ENCODE measurements at regions not wholly inside any gene's neighbourhood (a gene's known extent, or its start where the extent isn't known, plus 50 kb on each side); places are given as distances from the start of the nearest gene placed in this dataset.

GRCh38 chr16:66291833-66292232 is 74.7 kb upstream of the CDH5 start (continued):
- TF ChIP-seq EZH2 (IDR thresholded peaks at IDR 0.05) = no peak
- no peak for TF ChIP-seq CBX3 (IDR thresholded peaks at IDR 0.05; ENCODE audit: low read depth)
- TF ChIP-seq TCF7L2 (IDR thresholded peaks at IDR 0.05; ENCODE audit: borderline replicate concordance, extremely low read depth, insufficient read depth, insufficient read length) = no peak

- CTCF ChIA-PET = no interaction called here
- TF ChIP-seq EZH2 (IDR thresholded peaks at IDR 0.05) (no peak), SRF (IDR thresholded peaks at IDR 0.05; ENCODE audit: low read depth) (no peak), EZH2phosphoT487 (IDR thresholded peaks at IDR 0.05; ENCODE audit: borderline replicate concordance) (no peak), JUND (IDR thresholded peaks at IDR 0.05) (no peak), POLR2AphosphoS5 (IDR thresholded peaks at IDR 0.05; ENCODE audit: low read depth, low read length) (no peak), MAX (IDR thresholded peaks at IDR 0.05) (no peak), ZFX (IDR thresholded peaks at IDR 0.05) (no peak)
Measured at GRCh38 chr16:66290431-66290830, 76.1 kb upstream of the CDH5 start.

GRCh38 chr16:66289986-66290385 is 76.5 kb upstream of the CDH5 start:
- Histone ChIP-seq H3K9me3 (ENCODE audit: control insufficient read depth in 1 of 2, insufficient read depth in 1 of 2, low read depth in 1 of 2, low read length in 2 of 2) (no peaks in the 10 kb centered on the region), H4K20me1 (ENCODE audit: insufficient read depth) (no peaks in the 10 kb centered on the region), H3K27me3 (ENCODE audit: insufficient read depth, low read length) (peaks cover 27% of the 10 kb centered on the region), H3K79me2 (ENCODE audit: insufficient read depth, low read length) (no peaks in the 10 kb centered on the region), H3K36me3 (ENCODE audit: control insufficient read depth in 1 of 2, insufficient read depth in 2 of 2, low read length in 2 of 2) (no peaks in the 10 kb centered on the region), H3K9ac (ENCODE audit: low read length) (no peak overlapping the region), H3K4me1 (ENCODE audit: control insufficient read depth in 1 of 2, insufficient read depth in 2 of 2, low read length in 2 of 2) (no peaks in the 10 kb centered on the region), H2AFZ (ENCODE audit: low read depth, low read length, poor library complexity, severe bottlenecking) (no peak overlapping the region), H3K4me2 (ENCODE audit: low read length) (no peak overlapping the region), H3K9me2 (ENCODE audit: insufficient read depth) (no peaks in the 10 kb centered on the region), H3K27ac (ENCODE audit: low read depth, low read length) (no peak overlapping the region), H3K4me3 (replicated peaks in 1 of 2; ENCODE audit: low read depth in 1 of 2, low read length in 2 of 2) (no peak overlapping the region)
- ATAC-seq (no peak), DNase-seq (ENCODE audit: low read depth, low spot score) (no peak)
- ChIA-PET POLR2A (no interaction called here), RAD21 (ENCODE audit: low non-redundant PET in 1 of 2, low total read pairs in 2 of 2, uncharacterized antibody in 2 of 2, unreplicated experiment in 2 of 2) (no interaction called here), CTCF (no interaction called here)
- BruUV-seq (replicated peaks) = no TSS peak
- no peak for TF ChIP-seq ELF1 (IDR thresholded peaks at IDR 0.05; ENCODE audit: borderline replicate concordance, low read depth)
- intact Hi-C loops (cut with micrococcal nuclease) = no loop called here

More at GRCh38 chr16:66290431-66290830, 76.1 kb upstream of the CDH5 start:
- no peak overlapping the region for H3K27ac ChIP-seq (ENCODE audit: low read depth, low read length)
- no peak for DNase-seq (ENCODE audit: low read depth, low spot score)
- no peaks in the 10 kb centered on the region for H3K9me2 ChIP-seq (ENCODE audit: insufficient read depth)
- RAD21 ChIA-PET (ENCODE audit: low non-redundant PET in 1 of 2, low total read pairs in 2 of 2, uncharacterized antibody in 2 of 2, unreplicated experiment in 2 of 2) = no interaction called here
- H3K79me2 ChIP-seq (ENCODE audit: insufficient read depth, low read length) = no peaks in the 10 kb centered on the region
- H3K4me3 ChIP-seq (replicated peaks in 1 of 2; ENCODE audit: low read depth in 1 of 2, low read length in 2 of 2) = no peak overlapping the region
- H3K9me3 ChIP-seq (ENCODE audit: control insufficient read depth in 1 of 2, insufficient read depth in 1 of 2, low read depth in 1 of 2, low read length in 2 of 2) = no peaks in the 10 kb centered on the region
- no peak overlapping the region for H3K4me2 ChIP-seq (ENCODE audit: low read length)
- POLR2A ChIA-PET = no interaction called here
- no peaks in the 10 kb centered on the region for H3K4me1 ChIP-seq (ENCODE audit: control insufficient read depth in 1 of 2, insufficient read depth in 2 of 2, low read length in 2 of 2)
- H4K20me1 ChIP-seq (ENCODE audit: insufficient read depth) = no peaks in the 10 kb centered on the region
- ATAC-seq = no peak
- no peak overlapping the region for H3K9ac ChIP-seq (ENCODE audit: low read length)
- no TSS peak for BruUV-seq (replicated peaks)
- H3K27me3 ChIP-seq (ENCODE audit: insufficient read depth, low read length) = peaks cover 31% of the 10 kb centered on the region
- no peaks in the 10 kb centered on the region for H3K36me3 ChIP-seq (ENCODE audit: control insufficient read depth in 1 of 2, insufficient read depth in 2 of 2, low read length in 2 of 2)
- intact Hi-C loops (cut with micrococcal nuclease) = no loop called here
- no peak overlapping the region for H2AFZ ChIP-seq (ENCODE audit: low read depth, low read length, poor library complexity, severe bottlenecking)
